HG03060 (cell line): ENCODE measurements at regions not wholly inside any gene's neighbourhood (a gene's known extent, or its start where the extent isn't known, plus 50 kb on each side); places are given as distances from the start of the nearest gene placed in this dataset.

ENCODE experiments used
- ATAC-seq: cut with Tn5 transposase; IDR thresholded peaks from one replicate; pipeline ENCODE4 v1.9.1; 2021; ENCODE audit warnings: low read depth, moderate number of reproducible peaks; ENCODE audit not compliant: unreplicated experiment

DNA sequence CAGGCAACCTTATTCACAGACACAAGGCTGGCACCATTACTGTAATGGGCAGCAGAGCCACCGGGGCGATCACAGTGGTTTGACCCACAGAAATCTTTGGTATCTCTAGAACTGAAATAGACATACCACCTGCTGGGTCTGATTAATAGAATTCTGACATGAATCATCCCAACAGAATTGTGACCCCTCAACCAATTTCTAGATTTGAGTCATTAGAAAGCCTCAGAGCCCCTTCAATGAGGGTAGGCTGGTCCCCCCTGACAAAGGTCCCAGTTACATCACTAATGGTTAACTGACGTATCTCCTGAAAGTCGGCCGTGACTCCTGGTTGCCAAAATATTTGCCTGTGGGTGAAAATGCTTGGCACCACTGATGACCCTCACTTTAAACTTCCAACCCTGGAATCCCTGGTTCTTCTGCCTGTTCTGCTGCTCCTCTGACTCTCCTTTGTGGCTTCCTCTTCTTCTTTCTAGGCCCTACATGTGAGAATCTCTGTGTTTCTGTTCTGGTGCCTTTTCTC is 124.9 kb upstream of the ARID1B start:
- ATAC-seq = no peak

DNA sequence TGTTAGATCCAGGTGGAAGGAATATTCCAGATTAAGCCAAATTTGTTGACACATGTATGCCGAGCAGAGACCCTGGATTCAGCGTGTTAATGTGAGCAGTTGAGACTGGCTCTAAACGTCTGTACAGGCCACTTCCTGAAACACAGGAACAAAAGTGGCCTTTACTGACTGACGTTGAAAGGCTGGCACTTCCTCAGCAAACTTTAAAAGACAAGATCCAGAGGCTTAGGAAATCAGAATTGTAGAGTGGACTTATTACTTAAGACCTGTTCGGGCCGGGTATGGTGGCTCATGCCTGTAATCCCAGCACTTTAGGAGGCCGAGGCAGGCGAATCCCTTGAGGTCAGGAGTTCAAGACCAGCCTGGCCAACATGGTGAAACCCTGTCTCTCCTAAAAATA is 125.7 kb upstream of the ARID1B start:
- ATAC-seq = no peak

DNA sequence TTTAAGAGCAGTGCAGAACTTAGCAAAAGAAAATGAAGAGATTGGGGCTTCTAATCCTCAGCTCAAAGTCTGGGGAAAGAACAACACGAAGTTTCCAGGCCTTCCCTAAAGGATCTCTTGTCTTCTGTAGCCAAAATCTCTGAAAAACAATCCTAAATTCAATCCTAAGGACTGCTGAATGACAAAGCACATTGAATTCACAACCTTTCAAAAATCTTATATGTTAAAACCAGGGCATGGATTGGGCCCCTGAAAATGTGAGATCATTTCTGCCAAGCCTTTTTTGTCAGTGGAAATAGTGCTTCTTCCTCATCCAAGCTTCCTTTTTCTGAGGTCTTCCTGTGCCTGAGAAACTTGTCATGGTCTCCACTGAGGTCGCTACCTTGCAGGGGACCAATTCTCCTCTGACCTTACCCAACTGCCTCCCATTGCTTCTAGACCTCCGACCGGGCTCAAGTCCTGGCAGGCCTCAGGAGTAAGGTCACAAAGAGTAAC is 126.2 kb upstream of the ARID1B start:
- no peak for ATAC-seq

DNA sequence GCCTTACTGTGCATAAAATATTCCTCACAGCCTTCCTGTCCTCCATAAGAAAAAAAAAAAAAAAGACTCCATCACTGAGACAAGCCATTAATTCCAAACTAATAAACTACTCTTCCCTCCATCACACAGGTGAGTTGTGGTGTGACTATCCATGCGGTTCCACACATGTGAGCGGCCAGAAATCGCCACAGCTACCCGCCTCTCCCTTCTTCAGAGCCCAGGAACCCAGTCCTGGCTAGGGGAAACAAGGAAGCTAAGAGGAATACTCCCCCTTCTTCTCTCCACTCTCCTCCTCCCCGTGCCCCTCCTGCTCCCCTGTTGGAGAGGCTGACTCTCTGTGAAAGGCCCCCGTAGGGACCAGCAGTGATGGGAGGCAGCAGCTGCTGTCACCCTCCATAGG is 128.6 kb upstream of the ARID1B start:
- no peak for ATAC-seq

DNA sequence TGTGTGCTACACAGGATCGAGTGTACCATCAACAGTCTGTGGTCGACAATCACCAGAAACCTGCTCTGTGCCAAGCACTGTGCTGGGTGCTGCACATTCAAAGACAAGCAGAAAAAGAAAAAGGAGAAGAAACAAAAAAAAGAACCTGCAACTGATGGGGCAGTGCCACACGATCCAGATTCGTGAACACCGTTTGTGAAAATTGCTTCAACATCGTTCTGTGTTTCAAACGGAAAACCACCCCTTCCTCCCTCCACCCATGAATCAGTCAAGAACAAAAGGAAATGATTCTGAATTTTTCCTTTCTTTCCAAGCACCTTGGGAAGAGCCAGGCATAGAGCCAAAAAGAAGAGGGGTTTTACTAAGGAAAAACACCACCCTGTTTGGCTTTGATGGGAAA is 129.2 kb upstream of the ARID1B start:
- no peak for ATAC-seq

DNA sequence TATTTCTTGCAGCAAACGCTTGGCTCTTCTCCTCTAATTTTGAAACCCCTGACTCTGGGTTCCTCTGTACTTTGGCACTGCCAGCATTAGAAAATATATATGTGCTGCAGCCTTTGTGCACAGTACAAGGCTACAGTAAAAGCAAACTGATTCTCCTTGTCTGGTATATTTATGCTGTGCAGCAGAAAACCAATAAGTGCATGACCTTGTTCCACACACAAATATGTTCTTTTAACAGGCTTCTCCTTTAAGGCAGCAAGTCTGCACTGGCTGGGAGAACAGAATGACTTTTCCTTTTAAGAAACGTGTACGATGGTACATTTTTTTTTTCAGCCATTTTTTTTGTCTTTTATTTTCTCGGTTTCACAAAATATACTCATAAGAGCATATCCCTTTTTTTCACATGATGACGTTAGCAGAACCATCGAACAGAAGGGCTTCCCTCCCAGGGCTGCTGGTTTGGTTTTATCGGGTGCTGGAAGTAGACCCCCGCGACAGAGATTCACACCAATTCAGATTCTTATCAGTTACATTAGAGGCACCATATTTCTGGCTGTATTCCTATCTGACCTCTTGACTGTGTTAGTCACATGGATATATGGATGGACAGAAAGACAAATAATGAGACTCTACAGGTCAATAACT is 129.9 kb upstream of the ARID1B start:
- no peak for ATAC-seq

DNA sequence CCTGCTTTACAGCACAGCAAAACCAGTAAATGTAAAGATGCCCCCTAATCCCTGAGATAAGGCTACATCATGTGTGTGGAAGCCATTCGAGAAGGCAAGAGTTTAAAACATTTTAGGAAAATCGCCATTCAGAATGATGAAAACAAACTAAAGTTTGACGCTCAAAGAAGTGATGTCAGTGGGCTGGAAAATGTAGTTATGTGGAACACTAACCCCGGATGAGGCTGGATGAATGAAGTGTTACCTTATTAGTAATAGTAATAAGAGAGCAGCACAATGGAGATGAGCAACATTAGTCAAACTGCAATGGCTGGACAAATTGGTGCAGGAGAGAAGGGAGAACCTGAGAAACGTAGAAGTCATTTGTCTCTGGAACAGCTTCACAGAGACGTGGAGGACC is 130.7 kb upstream of the ARID1B start:
- ATAC-seq = no peak

DNA sequence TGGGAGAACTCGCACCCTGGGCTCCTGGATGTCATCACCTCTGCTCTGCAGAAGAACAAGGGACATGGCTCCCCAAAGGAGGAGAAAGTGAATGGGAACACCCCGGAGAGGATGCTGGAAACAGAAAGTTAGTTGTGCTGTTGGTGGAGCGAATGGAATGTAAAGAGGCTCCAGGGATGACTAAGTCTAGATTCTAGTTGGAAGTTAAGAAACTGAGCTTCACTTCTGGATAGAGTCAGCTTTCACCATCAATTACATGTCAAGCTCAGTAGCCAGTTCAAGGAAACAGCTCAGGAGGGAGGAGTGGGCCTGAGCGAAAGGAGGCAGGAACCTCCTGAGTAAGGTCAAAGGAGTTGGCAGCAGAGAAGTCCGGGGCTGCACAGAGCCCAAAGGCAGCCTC is 132.1 kb upstream of the ARID1B start:
- ATAC-seq = no peak

DNA sequence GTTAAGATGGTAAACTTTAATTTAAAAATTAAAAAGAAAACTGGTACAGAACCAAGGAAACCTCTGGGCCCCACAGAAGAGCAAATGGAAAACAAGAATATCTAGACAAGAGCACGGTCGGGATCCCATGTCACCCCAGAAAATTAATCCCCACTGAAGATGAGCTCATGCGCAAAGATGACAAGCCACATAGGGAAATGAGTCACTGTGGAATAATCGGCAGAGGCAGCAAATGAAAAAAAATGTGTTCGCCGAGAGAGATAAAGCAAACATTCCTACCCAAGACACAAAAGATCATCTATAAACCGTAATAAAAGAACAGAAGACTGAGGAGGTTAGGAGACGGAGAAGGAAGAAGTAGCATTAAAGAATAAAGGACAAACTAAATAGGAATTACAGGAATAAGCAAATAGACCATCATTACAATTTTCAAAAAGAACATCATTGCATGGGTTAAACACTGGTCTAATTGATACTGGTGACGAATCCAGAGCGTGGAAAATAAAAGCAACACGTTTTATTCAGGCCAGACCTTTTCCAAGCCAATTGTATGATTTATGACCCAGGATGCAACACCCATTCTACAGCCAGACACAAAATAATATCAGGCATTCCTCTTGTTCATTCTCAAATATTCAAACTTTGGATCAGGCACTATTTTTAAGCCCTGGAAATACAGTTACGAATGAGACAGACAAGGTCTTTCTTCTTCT is 138.0 kb upstream of the ARID1B start:
- no peak for ATAC-seq

DNA sequence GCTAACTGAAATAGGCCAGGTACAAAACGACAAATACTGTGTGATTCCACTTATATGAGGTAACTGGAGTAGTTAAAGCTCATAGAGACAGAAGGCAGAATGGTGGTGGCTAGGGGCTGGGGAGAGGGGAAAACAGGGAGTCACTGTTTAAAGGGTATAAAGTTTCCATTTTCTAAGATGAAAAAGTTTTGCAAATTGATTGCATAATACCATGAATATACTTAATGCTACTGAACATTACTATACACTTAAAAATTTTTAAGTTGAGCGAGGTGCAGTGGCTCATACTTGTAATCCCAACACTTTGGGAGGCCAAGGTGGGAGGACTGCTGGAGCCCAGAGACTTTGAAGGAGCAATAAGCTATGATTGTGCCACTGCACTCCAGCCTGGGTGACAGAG is 138.6 kb upstream of the ARID1B start:
- no peak for ATAC-seq

DNA sequence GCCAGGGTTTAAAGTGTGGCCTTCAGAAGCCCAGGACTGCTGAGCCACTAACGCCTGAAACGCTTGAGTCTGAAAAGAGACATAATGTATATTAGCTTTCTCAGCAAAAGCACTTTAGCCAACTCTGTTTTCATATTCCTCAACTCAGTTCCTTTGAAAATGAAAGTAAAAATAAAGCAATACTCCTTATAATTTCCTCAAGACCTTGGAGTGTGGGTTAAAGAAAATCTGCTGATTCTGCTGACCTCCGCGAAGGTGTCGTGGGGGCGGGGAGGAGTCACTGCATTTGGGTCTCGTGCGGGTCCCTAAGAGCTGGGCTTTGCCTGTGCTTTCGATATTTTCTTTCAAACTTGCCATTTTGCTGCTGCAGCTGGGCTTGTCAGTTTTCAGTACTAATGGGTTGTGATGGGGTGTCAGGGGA is 142.2 kb upstream of the ARID1B start:
- no peak for ATAC-seq

DNA sequence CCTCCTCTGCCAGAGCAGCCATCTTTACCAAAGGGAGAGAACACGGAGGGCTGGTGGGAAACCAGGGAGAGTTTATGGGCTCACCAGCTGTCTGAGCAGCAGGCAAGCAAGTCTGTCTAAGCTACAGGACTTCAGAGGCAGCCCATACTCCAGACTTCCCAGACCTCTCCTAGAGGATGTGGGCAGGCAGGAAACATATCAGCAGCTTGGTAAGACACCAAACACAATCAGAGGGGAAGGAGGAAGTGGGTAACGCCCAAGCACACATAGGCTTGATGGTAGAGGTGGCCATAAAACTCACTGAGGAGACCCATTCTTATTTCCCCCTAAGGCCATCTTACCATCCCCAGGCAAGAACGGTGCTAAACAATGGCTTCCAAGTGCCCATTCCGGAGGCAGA is 143.1 kb upstream of the ARID1B start:
- no peak for ATAC-seq

DNA sequence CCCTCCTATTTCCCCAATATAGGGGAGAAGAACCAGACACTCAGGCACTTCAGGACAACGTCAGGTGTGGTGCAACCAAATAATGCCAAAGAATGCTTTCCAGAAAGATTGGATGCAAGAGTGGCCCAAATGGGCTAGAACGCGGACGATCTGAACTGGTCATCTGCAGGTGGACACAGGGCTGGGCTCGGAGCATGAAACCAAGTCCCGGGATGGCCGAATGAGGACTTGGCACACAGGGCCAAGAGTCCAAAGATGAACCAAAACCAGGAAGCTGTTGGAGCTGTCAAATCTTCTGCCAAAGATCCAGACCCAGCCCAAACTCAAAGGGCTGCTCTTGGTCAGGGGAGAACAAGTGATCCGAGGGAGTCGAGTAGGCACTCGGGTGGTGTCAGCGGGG is 143.9 kb upstream of the ARID1B start:
- no peak for ATAC-seq

DNA sequence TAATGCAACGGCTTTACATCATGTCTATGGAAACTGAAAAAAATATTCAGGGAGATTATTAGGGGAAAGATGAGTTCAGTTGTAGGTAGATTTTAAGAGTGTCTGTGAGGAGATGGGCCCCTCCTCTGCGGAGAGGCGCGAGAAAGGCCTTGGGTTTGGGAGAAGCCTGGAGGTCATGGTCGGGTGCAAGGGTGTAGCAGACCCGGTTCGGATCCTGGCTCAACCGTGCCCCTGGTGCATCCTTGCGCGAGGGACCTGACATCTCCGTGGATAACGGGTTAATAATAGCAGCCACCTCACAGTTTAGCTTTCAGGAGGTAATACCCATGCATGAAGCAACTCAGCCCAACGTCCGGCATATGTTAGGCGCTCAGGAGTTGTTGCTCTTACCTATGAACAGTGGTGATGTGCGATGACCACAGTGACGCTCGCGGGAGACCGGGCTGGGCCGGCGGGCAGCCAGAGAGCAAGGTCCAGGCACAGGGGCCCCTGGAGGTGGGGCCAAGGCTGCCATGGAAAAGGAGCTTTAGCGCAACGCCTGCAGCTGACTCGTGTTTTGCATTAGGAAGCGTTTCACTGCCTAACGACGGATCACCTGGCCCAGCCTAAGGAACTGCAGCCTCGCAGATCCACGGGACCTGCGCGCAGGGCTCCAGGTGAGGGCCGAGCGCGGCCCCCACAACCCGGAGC is 146.4 kb upstream of the ARID1B start:
- no peak for ATAC-seq

DNA sequence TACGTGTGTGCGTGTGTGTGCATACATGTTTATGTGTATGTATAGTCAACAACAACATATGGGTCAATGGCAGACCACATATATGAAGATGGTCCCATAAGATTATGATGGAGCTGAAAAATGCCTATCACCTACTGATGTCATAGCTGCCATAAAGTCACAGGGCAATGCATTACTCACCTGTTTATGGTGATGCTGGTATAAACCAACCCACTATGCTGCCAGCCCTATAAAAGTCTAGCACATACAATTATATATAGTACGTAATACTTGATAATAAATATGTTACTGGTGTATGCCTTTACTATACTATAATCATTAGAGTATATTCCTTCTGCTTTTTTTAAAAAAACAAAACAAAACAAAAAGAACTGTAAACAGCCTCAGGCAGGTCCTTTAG is 148.4 kb upstream of the ARID1B start:
- ATAC-seq = no peak

DNA sequence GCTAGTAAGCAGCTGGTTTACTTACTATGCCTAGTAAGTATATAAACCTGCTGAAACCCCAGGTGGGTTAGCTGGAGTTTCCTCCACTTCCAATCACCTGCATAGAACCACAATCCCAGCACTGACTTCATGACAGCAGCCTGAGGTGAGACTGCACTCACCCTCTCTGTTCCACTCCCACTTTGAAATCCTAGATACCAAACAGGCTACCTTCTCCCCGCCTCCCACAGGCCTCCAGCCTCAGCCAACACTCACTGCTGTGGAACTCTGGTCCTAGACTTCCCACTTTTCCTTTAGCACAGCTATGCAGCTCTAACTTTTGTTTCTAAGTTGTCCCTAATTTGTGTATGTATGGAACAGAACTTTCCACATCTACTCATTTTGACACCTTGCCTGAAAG is 149.7 kb upstream of the ARID1B start:
- ATAC-seq = no peak

DNA sequence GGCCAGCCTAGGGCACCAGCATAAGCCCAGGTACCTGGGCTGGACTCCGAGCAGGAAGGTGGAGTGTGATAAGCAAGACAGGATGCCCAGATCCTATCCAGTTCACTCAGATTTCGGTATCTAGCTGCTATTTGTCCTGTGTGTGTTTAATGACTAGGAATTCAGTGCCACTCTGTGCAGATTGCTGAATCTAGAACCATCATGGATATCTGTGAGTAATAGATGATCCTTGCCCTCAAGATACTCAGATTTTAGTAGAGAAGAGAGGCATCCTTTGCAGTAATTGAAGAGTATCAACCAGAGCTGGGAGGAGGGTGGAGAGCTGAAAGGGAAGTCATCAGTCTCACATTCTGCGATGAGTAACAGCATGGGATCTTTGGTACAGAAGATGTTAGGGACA is 155.0 kb upstream of the ARID1B start:
- ATAC-seq = no peak

DNA sequence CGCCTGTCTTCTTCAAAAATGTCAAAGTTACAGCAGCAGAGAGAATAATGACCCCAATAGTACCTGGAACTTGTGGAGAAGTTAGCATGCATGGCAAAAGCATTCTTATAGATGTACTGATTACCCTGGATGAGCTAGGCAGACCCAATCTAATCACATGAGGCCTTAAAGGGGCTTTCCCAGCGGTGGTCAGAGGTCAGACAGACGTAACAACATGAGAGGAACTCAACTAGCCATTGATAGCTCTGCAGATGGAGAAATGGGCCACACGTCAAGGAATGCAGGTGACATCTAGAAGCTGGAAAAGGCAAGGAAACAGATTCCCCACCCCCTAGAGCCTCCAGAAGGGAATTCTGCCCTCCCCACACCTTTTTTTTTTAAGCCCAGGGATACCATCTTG is 156.8 kb upstream of the ARID1B start:
- no peak for ATAC-seq

DNA sequence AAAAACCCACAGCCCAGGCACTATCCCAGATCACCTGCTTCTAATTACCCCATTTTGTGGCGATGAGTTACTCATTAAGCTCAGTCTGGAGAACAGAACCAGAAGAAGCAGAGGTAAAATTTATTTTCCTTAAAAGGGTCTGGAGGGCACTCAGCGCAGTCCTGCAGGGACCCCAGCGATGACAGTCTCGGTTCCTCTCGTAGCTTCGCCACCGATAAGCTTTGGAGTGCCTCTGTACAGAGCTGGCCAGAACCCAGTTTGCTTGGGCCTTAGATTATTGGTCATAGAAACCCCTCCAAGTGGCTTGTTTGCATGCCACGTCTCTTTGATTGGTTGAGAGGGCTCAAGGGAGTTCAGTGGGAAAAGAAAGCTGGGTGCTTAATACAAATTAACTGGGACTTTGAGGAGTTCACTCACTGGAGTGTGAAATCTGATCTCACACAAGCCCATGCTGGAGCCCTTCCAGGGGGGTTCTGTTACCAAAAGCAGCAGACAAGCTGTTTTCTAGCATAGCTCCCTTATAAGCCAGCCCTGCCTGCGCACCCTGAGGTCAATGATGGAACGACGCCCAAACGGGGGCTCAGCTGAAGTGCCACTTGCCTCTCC is 158.5 kb upstream of the ARID1B start:
- ATAC-seq = no peak

DNA sequence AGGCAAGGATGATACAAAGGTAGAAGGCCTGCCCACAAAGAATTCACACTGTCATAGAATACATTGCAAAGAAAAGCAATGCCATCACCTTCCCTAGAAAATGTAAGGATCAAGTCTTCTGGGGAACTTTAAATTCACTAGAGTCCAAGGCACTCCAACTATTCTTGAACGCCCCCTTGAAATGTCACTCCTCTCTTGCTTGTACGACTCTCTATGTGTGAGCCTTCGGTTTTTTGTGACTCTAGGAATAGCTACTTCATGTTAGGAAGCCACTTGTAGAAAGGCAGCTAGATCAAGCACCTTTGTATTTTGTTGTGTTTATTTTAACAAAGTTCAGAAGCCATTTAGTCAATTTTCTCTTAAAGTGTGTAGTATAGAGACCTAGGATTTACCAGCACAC is 159.2 kb upstream of the ARID1B start:
- ATAC-seq = no peak

DNA sequence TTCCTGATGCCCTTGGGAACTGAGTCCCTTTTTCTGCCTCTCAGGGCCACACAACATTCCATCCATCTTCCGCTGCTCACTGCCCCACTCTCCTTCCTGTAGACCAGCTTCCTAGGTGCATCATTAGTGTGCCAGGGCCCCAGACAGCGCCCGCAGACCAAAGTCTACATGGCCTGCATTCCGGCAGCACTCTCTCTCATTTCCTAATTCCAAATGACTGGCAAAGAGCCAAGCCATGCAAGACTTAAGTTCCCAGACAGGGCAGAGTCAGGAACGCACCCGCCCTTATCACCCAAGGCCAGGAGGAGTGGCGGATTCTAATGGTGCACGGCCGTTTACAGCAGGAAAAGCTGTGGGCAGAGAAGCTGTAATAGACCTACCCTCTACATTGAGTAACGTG is 159.8 kb upstream of the ARID1B start:
- no peak for ATAC-seq
